H1 (cell line): ENCODE measurements at regions not wholly inside any gene's neighbourhood (a gene's known extent, or its start where the extent isn't known, plus 50 kb on each side); places are given as distances from the start of the nearest gene placed in this dataset.

Experiments used
- EZH2 ChIP-seq: fragments of 200-600 bp; sonication (generic); IDR thresholded peaks from 2 replicates; pipeline ENCODE4 v1.7.1; 2012; ENCODE audit warnings: low read depth, mild to moderate bottlenecking, moderate library complexity, low read length, inconsistent platforms; ENCODE audit not compliant: severe bottlenecking
- POU5F1 ChIP-seq: IDR thresholded peaks from 2 replicates; pipeline ENCODE4 v1.6.1; 2011; ENCODE audit warnings: low read depth, mild to moderate bottlenecking, low read length, moderate library complexity
- SIRT6 ChIP-seq: IDR thresholded peaks from one replicate; pipeline ENCODE4 v1.7.1; 2012; ENCODE audit warnings: low read length, inconsistent platforms
- SRF ChIP-seq: IDR thresholded peaks from 2 replicates; pipeline ENCODE4 v1.6.1; 2011; ENCODE audit warnings: mild to moderate bottlenecking, low read depth, low read length, moderate library complexity
- TEAD4 ChIP-seq: IDR thresholded peaks from 2 replicates; pipeline ENCODE4 v1.6.1; 2012; ENCODE audit warnings: low read depth, low read length, inconsistent platforms, mixed read lengths

DNA sequence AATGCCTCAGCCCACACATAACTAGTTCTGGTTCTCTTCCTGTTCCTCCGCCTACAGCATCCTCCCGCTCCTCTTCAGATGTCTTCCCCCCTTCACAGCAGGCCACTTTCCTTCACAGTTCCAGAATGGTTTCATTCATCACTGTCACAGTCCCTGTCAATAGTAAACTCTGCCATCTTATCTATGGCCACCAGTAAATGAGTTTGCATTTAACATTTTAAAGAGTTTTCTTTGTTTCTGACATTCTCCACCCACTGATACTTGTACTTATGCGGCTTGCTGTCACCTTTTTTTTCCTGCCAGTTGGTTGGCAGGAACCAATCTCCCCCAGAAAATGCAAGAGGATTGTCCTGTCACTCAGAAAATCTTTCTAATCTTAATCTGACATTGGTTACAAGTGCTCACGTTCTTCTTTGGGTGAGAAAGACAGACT lies 114.1 kb downstream of the GLUD2 start (continued):
- TF ChIP-seq SRF (no peak), TEAD4 (no peak), SIRT6 (no peak), POU5F1 (no peak), EZH2 (no peak)
